ENCODE measurements at regions not wholly inside any gene's neighbourhood (a gene's known extent, or its start where the extent isn't known, plus 50 kb on each side); places are given as distances from the start of the nearest gene placed in this dataset.

DNA sequence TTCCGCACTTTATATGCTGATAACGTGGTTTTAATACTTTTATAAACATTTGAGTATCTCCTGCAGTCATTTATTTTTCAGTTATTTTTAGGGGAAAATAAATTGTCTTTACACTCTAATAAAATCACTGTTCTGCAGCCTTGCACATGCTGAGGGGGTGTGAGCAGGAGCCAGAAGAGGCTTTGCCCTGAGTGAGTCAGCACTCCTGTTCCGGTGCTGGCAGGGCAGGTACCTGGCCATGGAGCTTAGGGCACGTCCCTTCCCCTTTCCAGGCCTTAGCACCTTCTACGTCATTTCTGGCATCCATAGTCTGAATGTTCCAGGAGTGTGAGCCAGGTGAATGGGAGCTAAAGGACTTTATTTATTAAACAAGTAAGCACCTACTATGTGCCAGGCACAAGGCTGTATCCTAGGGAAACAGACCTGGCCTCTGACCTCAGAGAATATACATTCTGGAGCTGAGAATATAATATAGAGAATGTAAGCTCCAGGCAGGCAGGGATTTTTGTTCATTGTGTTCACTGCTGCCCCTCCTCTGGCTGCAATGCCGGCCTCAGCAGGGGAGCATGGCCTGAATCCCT, 402.9 kb downstream of the PTPRU start:
- H3K4me3 ChIP-seq (ENCODE audit: low read depth, low read length), result no peak overlapping the region
- in situ Hi-C loops (cut with HindIII; ENCODE audit: low pct_ligation_motif_present, low sequenced_read_pairs), result no loop called here
- H3K27me3 ChIP-seq (replicated peaks), result no peaks in the 10 kb centered on the region
- no peaks in the 10 kb centered on the region for H3K36me3 ChIP-seq (replicated peaks)
- H3K27ac ChIP-seq, result no peak overlapping the region
- no peak for DNase-seq
- no peak for TF ChIP-seq CTCF (IDR thresholded peaks at IDR 0.05; ENCODE audit: low read depth, low read length, missing control alignments)

DNA sequence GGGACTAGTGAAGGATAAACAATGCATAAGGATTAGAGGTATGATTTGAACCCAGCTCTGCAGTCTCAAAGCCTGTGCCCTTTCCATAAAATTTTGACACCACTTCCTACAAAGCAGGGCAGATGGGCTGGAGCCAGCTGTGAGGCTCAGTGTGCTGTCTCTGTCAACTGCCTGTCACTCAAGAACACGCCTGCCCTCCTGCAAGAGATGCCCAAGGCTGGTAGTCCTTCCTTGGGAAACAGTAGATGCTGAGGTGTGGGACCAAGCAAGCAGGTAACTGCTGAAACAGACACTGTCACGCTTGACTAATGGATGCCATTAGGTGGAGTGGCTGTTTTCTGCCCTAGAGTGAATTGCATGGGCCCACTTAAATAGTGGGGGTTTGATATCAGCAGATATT, 402.0 kb downstream of the PTPRU start:
- Histone ChIP-seq H3K27me3 (replicated peaks) (no peaks in the 10 kb centered on the region), H3K27ac (no peak overlapping the region), H3K36me3 (replicated peaks) (no peaks in the 10 kb centered on the region), H3K4me3 (ENCODE audit: low read depth, low read length) (no peak overlapping the region)
- TF ChIP-seq CTCF (IDR thresholded peaks at IDR 0.05; ENCODE audit: low read depth, low read length, missing control alignments), result no peak
- no peak for DNase-seq
- in situ Hi-C loops (cut with HindIII; ENCODE audit: low pct_ligation_motif_present, low sequenced_read_pairs), result no loop called here

GRCh38 chr1:29636936-29637335, 400.6 kb downstream of the PTPRU start:
- H3K27me3 ChIP-seq (replicated peaks), result no peaks in the 10 kb centered on the region
- TF ChIP-seq CTCF (IDR thresholded peaks at IDR 0.05; ENCODE audit: low read depth, low read length, missing control alignments), result no peak
- no peaks in the 10 kb centered on the region for H3K36me3 ChIP-seq (replicated peaks)
- no peak overlapping the region for H3K4me3 ChIP-seq (ENCODE audit: low read depth, low read length)
- in situ Hi-C loops (cut with HindIII; ENCODE audit: low pct_ligation_motif_present, low sequenced_read_pairs), result no loop called here
- DNase-seq, result no peak
- H3K27ac ChIP-seq, result no peak overlapping the region

DNA sequence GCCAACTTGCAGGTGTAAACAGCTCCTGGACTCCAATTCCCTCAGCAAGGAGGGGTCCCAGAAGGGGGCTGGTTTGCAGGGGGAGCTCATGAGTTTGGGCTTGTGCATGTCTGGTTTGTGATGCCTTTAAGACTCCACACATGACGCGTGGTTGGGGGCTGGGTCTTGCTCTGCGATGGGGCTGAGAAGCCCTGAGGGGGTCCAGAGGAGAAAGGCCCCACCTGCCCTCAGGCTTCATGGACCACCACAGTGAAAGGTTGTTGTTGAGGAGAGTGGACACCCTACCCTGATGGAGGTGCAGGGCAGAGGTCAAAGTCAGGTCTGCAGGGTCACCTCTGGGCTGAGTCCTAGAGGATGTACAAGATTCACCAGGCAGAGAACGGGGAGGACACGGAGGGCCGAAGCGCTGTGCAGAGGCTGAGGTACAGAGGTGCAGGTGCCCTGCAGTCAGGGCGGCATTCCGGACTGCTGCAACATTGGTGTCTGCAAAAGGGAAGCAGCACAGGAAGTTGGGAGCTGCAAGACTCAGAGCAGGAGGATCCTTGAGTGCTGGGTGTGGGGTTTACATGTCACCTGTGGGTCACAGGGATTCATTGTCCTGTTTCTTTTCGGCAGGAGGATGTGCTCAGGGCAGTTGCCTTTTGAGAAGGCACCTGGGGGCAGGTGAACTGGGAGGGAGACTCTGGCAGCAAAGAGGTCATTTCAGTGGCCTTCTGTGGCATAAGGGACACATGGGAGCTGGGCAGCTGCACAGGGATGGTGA, 399.4 kb downstream of the PTPRU start:
- in situ Hi-C loops (cut with HindIII; ENCODE audit: low pct_ligation_motif_present, low sequenced_read_pairs), result no loop called here
- Histone ChIP-seq H3K27me3 (replicated peaks) (no peaks in the 10 kb centered on the region), H3K4me3 (ENCODE audit: low read depth, low read length) (no peak overlapping the region), H3K36me3 (replicated peaks) (no peaks in the 10 kb centered on the region), H3K27ac (no peak overlapping the region)
- no peak for TF ChIP-seq CTCF (IDR thresholded peaks at IDR 0.05; ENCODE audit: low read depth, low read length, missing control alignments)
- no peak for DNase-seq

- in situ Hi-C loops (cut with HindIII; ENCODE audit: low pct_ligation_motif_present, low sequenced_read_pairs), result no loop called here
- Histone ChIP-seq H3K4me3 (ENCODE audit: low read depth, low read length) (no peak overlapping the region), H3K27ac (no peak overlapping the region), H3K36me3 (replicated peaks) (no peaks in the 10 kb centered on the region), H3K27me3 (replicated peaks) (no peaks in the 10 kb centered on the region)
- no peak for DNase-seq
- TF ChIP-seq CTCF (IDR thresholded peaks at IDR 0.05; ENCODE audit: low read depth, low read length, missing control alignments), result no peak
Observed at GRCh38 chr1:29634746-29635335, 398.5 kb downstream of the PTPRU start.
